SU-DHL-6 (cell line): ENCODE measurements at regions not wholly inside any gene's neighbourhood (a gene's known extent, or its start where the extent isn't known, plus 50 kb on each side); places are given as distances from the start of the nearest gene placed in this dataset.

Source experiments
- CTCF ChIP-seq: fragments of 200-600 bp; sonication (generic); IDR thresholded peaks from one replicate; pipeline ENCODE4 v1.5.1; 2017; ENCODE audit warnings: antibody characterized with exemption, mild to moderate bottlenecking, low read length, moderate library complexity; ENCODE audit not compliant: insufficient read depth, poor library complexity, severe bottlenecking
- EZH2phosphoT487 ChIP-seq: fragments of 200-600 bp; sonication (generic), shearing (Covaris generic); conservative IDR thresholded peaks from 2 replicates; pipeline ENCODE4 v1.6.1; 2018; ENCODE audit warnings: mild to moderate bottlenecking, antibody characterized with exemption, low read length, moderate library complexity, mixed read lengths

GRCh38 chr1:229003233-229004031 lies 267.5 kb upstream of the RAB4A start:
- TF ChIP-seq CTCF = no peak
- TF ChIP-seq EZH2phosphoT487 = no peak
